Panc1 (cell line): ENCODE measurements at regions not wholly inside any gene's neighbourhood (a gene's known extent, or its start where the extent isn't known, plus 50 kb on each side); places are given as distances from the start of the nearest gene placed in this dataset.
"Not testable (repeated sequence)": the region's sequence is repeated elsewhere in the genome, so short reads cannot be mapped to it uniquely, and the experiment has no call there.

Experiments
- POLR2AphosphoS5 ChIP-seq: IDR thresholded peaks from 2 replicates; pipeline ENCODE4 v1.6.1; 2012; ENCODE audit warnings: mild to moderate bottlenecking, low read depth, low read length, moderate library complexity
- TF ChIP-seq, protein P1 (sequence below): fragments of 450-650 bp; IDR thresholded peaks from 2 replicates; pipeline ENCODE4 v1.5.1; 2017; ENCODE audit warnings: mild to moderate bottlenecking
- TF ChIP-seq, protein P2 (sequence below), 2 experiments: IDR thresholded peaks; 2 replicates each; pipeline ENCODE4 v1.6.1; 2011 to 2012; ENCODE audit warnings: low read depth in 2 of 2, control low read depth in 1 of 2, low read length in 1 of 2, mild to moderate bottlenecking in 1 of 2, moderate library complexity in 1 of 2; ENCODE audit not compliant: insufficient read depth in 1 of 2

DNA sequence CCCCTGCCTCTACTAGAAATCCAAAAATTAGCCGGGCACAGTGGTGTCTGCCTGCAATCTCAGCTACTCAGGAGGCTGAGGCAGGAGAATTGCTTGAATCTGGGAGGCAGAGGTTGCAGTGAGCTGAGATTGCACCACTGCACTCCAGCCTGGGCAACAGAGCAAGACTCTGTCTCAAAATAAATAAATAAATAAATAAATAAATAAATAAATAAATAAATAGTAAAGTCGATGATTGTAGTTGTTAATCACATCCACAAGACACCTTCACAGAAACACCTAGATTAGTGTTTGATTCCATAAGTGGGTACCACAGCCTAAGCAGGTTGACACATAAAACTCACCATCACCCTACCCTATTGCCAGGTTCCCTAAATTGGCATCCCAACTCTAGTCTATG is 1199.0 kb downstream of the TYW1 start:
- TF ChIP-seq, protein P1, sequence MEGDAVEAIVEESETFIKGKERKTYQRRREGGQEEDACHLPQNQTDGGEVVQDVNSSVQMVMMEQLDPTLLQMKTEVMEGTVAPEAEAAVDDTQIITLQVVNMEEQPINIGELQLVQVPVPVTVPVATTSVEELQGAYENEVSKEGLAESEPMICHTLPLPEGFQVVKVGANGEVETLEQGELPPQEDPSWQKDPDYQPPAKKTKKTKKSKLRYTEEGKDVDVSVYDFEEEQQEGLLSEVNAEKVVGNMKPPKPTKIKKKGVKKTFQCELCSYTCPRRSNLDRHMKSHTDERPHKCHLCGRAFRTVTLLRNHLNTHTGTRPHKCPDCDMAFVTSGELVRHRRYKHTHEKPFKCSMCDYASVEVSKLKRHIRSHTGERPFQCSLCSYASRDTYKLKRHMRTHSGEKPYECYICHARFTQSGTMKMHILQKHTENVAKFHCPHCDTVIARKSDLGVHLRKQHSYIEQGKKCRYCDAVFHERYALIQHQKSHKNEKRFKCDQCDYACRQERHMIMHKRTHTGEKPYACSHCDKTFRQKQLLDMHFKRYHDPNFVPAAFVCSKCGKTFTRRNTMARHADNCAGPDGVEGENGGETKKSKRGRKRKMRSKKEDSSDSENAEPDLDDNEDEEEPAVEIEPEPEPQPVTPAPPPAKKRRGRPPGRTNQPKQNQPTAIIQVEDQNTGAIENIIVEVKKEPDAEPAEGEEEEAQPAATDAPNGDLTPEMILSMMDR = not testable (repeated sequence)
- TF ChIP-seq, protein P2, sequence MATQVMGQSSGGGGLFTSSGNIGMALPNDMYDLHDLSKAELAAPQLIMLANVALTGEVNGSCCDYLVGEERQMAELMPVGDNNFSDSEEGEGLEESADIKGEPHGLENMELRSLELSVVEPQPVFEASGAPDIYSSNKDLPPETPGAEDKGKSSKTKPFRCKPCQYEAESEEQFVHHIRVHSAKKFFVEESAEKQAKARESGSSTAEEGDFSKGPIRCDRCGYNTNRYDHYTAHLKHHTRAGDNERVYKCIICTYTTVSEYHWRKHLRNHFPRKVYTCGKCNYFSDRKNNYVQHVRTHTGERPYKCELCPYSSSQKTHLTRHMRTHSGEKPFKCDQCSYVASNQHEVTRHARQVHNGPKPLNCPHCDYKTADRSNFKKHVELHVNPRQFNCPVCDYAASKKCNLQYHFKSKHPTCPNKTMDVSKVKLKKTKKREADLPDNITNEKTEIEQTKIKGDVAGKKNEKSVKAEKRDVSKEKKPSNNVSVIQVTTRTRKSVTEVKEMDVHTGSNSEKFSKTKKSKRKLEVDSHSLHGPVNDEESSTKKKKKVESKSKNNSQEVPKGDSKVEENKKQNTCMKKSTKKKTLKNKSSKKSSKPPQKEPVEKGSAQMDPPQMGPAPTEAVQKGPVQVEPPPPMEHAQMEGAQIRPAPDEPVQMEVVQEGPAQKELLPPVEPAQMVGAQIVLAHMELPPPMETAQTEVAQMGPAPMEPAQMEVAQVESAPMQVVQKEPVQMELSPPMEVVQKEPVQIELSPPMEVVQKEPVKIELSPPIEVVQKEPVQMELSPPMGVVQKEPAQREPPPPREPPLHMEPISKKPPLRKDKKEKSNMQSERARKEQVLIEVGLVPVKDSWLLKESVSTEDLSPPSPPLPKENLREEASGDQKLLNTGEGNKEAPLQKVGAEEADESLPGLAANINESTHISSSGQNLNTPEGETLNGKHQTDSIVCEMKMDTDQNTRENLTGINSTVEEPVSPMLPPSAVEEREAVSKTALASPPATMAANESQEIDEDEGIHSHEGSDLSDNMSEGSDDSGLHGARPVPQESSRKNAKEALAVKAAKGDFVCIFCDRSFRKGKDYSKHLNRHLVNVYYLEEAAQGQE (IDR thresholded peaks at IDR 0.05; ENCODE audit: insufficient read depth in 1 of 2, low read depth in 2 of 2, low read length in 1 of 2) = not testable (repeated sequence)
- not testable (repeated sequence) for TF ChIP-seq POLR2AphosphoS5
